GM21786 (cell line): ENCODE measurements at regions not wholly inside any gene's neighbourhood (a gene's known extent, or its start where the extent isn't known, plus 50 kb on each side); places are given as distances from the start of the nearest gene placed in this dataset.
"Not testable (repeated sequence)": the region's sequence is repeated elsewhere in the genome, so short reads cannot be mapped to it uniquely, and the experiment has no call there.

Experiments used
- ATAC-seq: cut with Tn5 transposase; IDR thresholded peaks from one replicate; pipeline ENCODE4 v1.9.1; 2021; ENCODE audit not compliant: unreplicated experiment

- no peak for ATAC-seq
These were observed 131.1 kb downstream of the SLC25A46 start for GRCh38 chr5:110869927-110870326.

DNA sequence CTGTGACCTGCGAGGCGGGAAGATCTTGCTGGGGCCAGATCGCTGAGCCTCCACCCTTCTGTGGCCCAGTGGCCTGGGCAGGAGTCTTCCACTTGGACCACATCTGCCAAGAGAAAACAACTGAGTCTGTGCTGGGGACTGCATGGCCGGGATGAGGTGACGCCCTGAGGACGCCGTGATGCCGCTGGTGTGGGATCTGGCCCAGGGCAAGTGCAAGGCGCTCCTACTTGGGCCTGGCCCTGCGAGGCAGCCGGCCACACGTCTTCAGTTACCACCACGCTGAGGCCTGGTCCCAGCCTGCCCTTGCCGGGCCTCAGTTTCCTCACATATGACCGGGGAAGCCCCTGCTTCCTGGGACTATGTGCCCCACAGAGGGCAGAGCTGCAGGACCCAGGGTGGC, 133.4 kb downstream of the SLC25A46 start:
- no peak for ATAC-seq

GRCh38 chr5:110872963-110873362, 134.2 kb downstream of the SLC25A46 start:
- ATAC-seq = no peak

DNA sequence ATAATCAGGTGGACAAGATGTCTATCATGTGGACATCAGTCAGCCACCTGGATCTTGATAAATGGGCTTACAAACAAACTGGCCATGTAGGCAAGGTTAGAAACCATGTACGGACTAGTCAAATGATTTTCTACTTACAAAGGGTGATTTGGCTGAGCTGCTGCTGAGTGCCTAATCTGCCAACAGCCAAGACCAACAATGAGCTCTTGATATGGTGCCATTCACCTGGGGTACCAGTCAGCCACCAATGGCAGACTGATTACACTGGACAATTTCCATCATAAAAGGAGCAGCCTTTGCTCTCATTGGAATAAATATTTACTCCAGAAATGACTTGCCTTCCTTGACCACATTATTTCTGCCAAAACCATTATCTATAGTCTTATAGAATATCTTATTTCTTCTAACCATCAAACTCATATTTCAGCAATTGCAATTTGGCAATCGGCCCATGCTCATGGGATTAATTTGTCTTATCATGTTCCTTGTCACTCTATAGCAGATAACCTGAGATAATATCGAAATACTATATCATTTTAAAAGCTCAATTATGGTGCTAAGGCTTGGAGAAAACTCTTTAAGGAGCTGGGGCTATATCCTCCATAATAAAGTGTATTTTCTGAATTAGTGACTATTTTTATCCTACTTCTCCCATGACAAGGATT, 135.1 kb downstream of the SLC25A46 start:
- ATAC-seq = no peak

DNA sequence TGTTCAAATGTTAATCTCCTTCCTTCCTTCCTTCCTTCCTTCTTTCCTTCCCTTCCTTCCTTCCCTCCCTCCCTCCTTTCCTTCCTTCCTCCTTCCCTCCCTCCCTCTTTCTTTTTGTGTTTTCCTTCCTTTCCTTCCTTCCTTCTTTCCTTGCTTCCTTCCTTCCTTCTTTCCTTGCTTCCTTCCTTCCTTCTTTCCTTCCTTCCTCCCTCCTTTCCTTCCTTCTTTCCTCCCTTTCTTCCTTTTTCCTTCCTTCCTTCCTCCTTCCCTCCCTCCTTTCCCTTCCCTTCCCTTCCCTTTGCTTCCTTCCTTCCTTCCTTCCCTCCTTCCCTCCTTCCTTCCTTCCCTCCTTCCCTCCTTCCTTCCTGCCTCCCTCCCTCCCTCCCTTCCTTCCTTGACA, 136.3 kb downstream of the SLC25A46 start:
- not testable (repeated sequence) for ATAC-seq

DNA sequence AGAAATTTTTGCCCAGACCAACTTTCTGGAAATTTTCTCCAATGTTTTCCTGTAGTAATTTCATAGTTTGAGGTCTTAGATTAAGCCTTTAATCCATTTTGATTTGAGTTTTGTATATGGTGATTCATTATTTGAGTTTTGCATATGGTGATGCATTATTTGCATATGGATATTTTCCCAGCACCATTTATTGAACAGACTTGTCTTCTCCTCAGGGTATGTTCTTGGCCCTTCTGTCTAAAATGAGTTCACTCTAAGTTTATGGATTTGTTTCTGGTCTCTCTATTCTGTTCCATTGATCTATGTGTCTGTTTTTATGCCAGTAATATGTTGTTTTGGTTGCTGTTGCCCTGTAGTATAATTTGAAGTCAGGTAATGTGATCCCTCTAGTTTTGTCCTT, 139.3 kb downstream of the SLC25A46 start:
- ATAC-seq = no peak

DNA sequence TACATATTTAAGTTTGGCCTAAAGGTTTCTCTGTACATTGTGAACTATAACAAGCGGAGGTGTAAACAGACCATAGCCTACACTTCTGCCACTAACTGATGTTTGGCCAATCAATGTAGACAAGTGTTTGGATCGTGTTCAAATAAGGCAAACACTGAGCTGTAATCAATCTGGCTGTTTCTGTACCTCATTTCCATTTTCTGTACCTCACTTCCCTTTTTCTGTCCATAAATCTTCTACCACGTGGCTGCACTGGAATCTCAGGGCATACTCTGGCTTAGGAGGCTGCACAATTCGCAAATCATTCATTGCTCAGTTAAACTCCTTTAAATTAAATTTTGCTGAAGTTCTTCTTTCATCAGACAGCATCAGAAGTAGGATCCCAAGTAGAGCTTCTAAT, 140.9 kb downstream of the SLC25A46 start:
- ATAC-seq = no peak

DNA sequence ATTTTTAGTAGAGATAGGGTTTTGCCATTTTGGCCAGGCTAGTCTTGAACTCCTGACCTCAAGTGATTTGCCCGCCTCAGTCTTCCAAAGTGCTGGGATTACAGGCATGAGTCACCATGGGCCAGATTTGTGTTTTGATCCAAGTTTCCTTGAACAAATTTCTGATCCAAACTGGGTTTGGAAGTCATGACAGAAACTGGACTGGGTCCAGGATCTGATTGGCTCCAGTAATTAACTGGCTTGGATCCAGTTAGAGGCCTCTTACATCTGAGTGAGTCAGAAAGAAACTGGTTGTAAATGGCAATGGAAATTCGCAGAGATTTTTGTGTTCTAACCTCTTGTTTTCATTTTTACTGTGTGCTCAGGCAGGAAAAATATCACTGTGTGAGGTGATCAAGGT, 141.6 kb downstream of the SLC25A46 start:
- no peak for ATAC-seq

- ATAC-seq = no peak
These were observed 145.2 kb downstream of the SLC25A46 start for GRCh38 chr5:110884005-110884404.

DNA sequence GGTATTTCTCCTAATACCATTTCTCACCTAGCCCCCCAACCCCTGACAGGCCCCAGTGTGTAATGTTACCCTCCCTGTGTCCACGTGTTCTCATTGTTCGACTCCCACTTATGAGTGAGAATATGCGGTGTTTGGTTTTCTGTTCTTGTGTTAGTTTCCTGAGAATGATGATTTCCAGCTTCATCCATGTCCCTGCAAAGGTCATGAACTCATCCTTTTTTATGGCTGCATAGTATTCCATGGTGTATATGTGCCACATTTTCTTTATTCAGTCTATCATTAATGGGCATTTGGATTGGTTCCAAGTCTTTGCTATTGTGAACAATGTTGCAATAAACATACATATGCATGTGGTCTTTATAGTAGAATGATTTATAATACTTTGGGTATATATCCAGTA, 148.4 kb downstream of the SLC25A46 start:
- not testable (repeated sequence) for ATAC-seq

DNA sequence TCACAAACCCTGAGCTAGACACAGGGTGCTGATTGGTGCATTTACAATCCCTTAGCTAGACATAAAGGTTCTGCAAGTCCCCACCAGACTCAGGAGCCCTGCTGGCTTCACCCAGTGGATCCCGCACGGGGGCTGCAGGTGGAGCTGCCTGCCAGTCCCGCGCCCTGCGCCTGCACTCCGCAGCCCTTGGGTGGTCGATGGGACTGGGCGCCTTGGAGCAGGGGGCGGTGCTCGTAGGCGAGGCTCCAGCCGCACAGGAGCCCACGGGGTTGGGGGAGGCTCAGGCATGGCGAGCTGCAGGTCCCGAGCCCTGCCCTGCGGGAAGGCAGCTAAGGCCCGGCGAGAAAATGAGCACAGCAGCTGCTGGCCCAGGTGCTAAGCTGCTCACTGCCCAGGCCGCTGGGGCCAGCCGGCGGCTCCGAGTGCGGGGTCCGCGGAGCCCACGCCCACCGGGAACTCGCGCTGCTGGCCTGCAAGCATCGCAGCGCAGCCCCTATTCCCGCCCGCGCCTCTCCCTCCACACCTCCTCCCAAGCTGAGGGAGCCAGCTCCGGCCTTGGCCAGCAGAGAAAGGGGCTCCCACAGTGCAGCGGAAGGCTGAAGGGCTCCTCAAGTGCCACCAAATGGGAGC, 155.2 kb downstream of the SLC25A46 start:
- ATAC-seq = not testable (repeated sequence)

DNA sequence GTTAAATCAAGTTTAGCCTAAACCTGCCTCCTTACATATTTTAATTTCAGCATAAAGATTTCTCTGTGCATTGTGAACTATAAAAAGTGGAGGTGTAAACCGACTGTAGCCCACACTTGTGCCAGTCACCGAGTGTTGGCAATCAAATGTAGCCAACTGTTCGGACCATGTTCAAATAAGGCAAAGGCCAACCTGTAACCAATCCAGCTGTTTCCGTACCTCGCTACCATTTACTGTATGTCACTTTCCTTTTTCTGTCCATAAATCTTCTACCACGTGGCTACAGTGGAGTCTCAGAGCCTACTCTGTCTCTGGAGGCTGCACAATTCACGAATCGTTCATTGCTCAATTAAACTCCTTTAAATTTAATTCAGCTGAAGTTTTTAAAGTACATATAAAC, 156.0 kb downstream of the SLC25A46 start:
- no peak for ATAC-seq

- ATAC-seq = no peak
These were observed 158.1 kb downstream of the SLC25A46 start for GRCh38 chr5:110896901-110897300.

- peak; percentile 78 for ATAC-seq
These were observed 161.0 kb downstream of the SLC25A46 start for GRCh38 chr5:110899566-110900412.

DNA sequence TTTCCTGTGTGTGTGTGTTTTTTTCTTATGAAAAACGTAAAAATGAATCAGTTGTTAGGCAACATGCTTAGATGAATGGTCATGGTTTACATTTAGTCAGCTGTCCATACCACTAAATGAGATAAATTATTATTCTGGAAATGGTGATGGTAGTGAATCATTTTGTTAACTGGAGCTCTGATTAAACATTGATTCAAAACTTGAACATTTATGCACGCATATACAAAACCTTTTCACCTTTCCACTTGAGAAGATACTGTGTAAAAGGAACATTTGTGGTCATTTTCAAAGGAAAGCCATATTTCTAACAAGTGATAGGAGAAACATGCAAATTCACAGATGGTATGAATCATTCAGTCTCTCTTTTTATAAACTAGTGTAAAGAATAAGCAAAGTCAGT, 162.0 kb downstream of the SLC25A46 start:
- ATAC-seq = no peak

DNA sequence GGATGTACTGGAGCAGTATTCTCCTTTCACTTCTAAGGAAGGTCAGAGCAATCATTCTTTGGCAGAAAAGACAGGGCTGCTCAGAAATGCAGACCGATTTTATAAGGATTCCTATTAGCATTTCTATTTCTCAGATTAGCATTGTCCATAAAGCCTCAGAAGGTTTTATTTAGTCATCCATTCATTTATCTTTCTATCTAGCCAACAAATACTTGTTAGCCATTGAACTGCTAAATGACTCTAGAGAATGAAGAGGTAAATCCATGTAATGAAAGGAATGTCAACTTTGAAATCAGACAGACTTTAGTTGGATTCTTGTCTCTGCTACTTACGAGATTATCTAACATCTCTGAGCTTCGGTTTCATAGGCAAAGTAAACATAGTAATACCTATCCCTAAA, 165.2 kb downstream of the SLC25A46 start:
- ATAC-seq = no peak

DNA sequence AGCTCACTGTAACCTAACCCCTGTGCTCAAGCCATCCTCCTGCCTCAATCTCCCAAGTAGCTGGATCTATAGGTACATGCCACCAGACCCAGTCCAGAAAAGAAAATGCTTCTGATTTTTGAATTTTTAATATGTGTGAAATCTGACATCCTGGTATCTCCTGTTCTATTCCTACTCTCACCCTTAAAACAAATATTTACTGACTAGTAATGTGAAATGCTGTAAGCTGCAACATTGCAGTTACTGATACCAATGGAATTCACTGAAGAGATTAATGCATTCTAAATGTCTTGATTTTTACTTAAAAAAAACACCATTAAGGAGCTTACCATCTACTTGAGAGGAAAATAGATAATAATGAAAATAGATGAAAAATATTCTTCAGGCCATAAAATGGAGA, 162.7 kb upstream of the TSLP start:
- no peak for ATAC-seq

GRCh38 chr5:110909415-110909814, 162.1 kb upstream of the TSLP start:
- no peak for ATAC-seq

DNA sequence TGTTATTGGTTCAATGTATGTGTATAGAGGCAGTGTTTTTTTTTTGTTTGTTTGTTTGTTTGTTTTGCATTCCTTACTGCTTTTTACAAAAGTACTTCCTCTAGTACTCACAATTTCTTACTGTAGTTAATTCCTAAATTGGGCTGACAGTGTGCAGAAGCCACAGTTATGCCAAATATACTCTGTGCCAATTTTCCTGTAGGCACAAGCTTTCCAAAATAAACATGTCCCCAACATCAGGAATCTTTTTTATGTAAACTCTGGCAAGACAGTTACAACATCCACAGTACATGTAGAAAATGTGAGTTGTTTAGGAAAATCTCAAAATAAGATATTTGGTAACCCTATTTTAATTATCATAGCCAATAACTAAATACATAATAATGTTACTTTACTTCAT, 161.6 kb upstream of the TSLP start:
- ATAC-seq = no peak

DNA sequence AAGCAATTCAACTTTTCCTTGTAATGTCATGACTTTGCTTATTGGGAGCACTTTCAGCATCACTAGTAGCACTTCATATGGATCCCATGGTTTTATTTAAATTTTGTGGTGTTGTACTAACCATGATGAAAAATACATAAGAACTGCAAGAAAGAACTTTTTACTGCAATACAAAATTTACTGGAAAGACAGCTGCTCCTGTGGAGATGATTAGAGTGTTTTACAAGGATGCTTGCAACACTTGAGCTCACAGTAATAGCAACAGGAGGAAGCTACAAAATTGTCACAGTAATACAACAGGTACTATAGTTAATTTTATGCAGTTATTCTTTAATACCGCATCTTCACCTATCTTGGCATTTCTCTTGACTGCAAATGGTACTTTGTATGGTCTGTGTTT, 158.3 kb upstream of the TSLP start:
- ATAC-seq = no peak

- ATAC-seq = no peak
These were observed 155.0 kb upstream of the TSLP start for GRCh38 chr5:110916381-110917049.
